Neural progenitor cell (in vitro differentiated cells): ENCODE measurements at regions not wholly inside any gene's neighbourhood (a gene's known extent, or its start where the extent isn't known, plus 50 kb on each side); places are given as distances from the start of the nearest gene placed in this dataset.

ENCODE experiments used
- CTCF ChIP-seq: fragments of 200-600 bp; sonication (generic); IDR thresholded peaks from 2 replicates; pipeline ENCODE4 v1.5.1; 2017; ENCODE audit warnings: antibody characterized with exemption, mild to moderate bottlenecking
- EZH2 ChIP-seq: fragments of 200-600 bp; sonication (generic); IDR thresholded peaks from 2 replicates; pipeline ENCODE4 v1.6.1; 2017; ENCODE audit warnings: antibody characterized with exemption, mild to moderate bottlenecking, moderate library complexity

- TF ChIP-seq EZH2 (no peak), CTCF (no peak)
These were observed 748.5 kb downstream of the BRD1 start for GRCh38 chr22:49079027-49079725.
